ENCODE measurements at regions not wholly inside any gene's neighbourhood (a gene's known extent, or its start where the extent isn't known, plus 50 kb on each side); places are given as distances from the start of the nearest gene placed in this dataset.

DNA sequence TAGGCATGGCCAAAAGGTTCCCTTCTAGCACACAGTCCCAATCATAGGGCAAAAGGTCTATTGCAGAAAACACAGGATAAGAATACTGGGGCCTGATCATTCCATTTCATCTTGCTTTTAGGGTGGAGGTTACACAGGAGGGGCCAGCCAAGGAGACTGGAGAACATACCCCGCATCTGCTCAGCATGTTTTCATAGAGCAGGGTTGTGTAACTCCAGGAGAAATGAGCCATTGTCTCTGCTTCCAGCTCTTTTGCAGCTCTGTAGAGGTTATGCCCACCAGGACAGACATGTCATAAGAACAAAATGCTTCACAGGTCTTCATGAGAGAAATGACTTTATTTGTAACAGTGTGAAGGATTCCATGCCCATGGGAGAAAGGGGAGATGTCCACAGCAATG lies 742.8 kb downstream of the DACH1 start:
- no peak for DNase-seq (ENCODE audit: low read depth in 2 of 2)
- TF ChIP-seq, protein P1, sequence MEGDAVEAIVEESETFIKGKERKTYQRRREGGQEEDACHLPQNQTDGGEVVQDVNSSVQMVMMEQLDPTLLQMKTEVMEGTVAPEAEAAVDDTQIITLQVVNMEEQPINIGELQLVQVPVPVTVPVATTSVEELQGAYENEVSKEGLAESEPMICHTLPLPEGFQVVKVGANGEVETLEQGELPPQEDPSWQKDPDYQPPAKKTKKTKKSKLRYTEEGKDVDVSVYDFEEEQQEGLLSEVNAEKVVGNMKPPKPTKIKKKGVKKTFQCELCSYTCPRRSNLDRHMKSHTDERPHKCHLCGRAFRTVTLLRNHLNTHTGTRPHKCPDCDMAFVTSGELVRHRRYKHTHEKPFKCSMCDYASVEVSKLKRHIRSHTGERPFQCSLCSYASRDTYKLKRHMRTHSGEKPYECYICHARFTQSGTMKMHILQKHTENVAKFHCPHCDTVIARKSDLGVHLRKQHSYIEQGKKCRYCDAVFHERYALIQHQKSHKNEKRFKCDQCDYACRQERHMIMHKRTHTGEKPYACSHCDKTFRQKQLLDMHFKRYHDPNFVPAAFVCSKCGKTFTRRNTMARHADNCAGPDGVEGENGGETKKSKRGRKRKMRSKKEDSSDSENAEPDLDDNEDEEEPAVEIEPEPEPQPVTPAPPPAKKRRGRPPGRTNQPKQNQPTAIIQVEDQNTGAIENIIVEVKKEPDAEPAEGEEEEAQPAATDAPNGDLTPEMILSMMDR (IDR thresholded peaks at IDR 0.05; ENCODE audit: low read depth, low read length), result no peak
- H3K4me3 ChIP-seq (replicated peaks in 1 of 2; ENCODE audit: low read depth in 2 of 2, low read length in 2 of 2), result no peak overlapping the region

DNA sequence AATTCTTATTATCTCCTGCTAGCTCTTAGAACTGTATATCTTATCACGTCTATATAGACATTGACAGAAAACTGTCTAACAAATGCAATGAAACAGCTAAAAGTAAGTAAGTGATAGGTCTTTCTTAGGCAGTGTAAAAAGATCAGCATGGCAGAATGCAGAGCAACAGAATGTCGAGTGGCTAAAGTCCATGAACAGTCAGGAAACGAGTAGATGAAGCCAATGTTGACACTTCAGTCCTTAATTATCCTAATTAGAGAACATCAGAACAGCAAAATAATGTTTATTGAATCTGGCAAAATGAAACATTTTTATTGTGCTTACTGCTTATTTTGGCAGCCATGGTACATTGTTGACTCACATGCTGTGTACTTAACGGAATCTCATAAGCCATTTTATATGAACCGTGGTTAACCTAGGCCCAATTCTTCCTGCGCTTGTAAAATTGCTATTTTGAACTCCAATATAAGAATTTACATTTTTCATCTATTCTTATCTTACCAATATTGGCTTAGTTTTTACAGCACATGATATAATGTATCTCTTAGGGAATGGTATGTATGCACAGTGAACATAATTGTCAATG lies 748.1 kb downstream of the DACH1 start:
- TF ChIP-seq, protein P1 (IDR thresholded peaks at IDR 0.05; ENCODE audit: low read depth, low read length), result no peak
- DNase-seq (ENCODE audit: low read depth in 2 of 2), result no peak

DNA sequence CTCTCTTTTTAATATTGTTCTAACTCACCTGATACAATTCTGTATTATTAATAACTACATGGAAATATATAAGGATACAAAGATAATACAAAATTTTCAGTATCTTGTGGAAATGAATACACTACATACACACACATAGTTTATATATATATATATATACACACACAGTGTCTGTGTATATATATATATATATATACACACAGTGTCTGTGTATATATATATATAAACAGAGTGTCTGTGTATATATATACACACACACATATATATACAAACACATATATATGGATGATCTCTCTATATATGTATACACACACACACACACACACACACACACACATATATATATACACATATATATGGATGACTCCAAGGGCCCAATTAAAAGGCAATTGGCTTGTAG lies 749.1 kb downstream of the DACH1 start:
- no peak overlapping the region for H3K4me3 ChIP-seq (replicated peaks in 1 of 2; ENCODE audit: low read depth in 2 of 2, low read length in 2 of 2)
- no peak for DNase-seq (ENCODE audit: low read depth in 2 of 2)
- TF ChIP-seq, protein P1 (IDR thresholded peaks at IDR 0.05; ENCODE audit: low read depth, low read length), result no peak

More for the DNA sequence above, 748.1 kb downstream of the DACH1 start:
- H3K4me3 ChIP-seq (replicated peaks in 1 of 2; ENCODE audit: low read depth in 2 of 2, low read length in 2 of 2), result no peak overlapping the region

DNA sequence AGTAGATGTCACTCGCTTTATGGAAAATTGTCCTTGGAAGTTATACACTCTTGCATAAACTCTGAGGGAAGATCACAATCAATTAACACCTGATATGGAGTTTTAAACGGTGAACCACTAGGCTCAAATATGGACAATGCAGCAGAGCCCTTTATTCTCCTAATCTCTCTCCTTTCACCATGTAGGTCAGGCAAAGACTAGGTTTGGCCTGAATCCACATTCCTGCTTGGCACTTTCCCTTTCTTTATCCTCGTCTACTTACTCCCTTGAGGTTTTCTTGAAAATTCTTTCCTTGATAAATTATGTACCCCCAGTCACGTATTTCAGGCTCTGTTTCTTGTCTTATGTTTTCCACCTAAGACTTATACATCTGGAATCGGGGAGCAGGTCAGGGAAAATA lies 751.7 kb downstream of the DACH1 start:
- no peak for DNase-seq (ENCODE audit: low read depth in 2 of 2)
- H3K4me3 ChIP-seq (replicated peaks in 1 of 2; ENCODE audit: low read depth in 2 of 2, low read length in 2 of 2), result no peak overlapping the region
- TF ChIP-seq, protein P1 (IDR thresholded peaks at IDR 0.05; ENCODE audit: low read depth, low read length), result no peak

DNA sequence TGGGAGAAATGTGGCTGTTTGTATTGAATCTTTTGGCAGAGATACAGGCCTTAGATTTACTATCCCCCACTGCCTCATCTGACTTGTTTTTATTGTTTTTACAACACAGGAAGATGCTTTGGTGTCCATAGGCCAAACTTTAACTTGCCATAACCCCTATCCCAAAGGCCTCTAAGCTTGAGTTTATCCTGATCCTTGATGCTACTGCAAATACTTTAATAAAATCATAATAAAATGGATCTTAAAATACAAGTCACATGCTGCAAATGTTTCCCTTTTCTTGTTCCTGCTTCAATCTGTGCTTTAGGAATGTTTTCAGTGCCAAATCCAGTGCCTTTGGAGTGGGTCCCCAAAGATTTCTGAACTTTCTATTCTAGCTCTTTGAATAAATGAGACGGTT lies 770.6 kb downstream of the DACH1 start:
- H3K4me3 ChIP-seq (replicated peaks in 1 of 2; ENCODE audit: low read depth in 2 of 2, low read length in 2 of 2), result no peak overlapping the region
- TF ChIP-seq, protein P1 (IDR thresholded peaks at IDR 0.05; ENCODE audit: low read depth, low read length), result no peak
- DNase-seq (ENCODE audit: low read depth in 2 of 2), result no peak

DNA sequence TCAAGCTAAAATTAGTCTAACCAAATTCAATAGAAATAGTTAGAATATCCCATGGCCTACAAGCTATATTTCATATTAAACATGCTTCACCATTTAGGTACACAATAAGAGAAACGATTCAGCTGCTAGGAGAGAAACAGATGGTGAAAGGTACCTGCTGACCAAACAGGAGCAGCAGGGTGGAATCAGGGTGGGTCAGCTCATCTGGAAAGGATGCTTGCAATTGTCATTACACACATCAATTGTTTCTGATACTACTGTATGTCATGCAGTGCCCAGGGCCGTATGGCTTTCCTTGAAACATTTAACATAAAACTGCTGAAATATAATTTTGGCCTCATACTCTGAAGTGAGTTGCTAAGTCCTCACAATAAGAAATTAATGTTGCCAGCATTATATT lies 776.0 kb downstream of the DACH1 start:
- TF ChIP-seq, protein P1 (IDR thresholded peaks at IDR 0.05; ENCODE audit: low read depth, low read length), result no peak
- no peak for DNase-seq (ENCODE audit: low read depth in 2 of 2)
- H3K4me3 ChIP-seq (replicated peaks in 1 of 2; ENCODE audit: low read depth in 2 of 2, low read length in 2 of 2), result no peak overlapping the region

DNA sequence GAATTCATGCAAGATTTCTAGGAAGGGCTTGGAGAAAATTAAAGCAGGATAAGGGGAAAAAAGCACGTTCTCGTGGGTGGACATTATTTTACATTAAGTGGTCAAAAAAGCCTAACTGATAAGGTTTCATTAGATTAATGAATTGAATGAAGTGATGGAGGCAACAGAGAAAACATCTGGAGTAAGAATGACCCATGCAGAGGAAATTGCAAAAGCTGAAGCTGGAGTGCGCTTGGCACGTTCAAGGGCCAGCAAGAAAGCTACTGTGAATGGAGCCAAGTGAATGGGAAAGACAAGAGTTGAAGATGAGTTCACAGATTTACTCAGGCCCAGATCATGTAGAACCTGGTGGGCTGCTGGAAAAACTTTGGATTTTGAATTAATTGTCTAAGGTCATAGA lies 777.9 kb downstream of the DACH1 start:
- TF ChIP-seq, protein P1 (IDR thresholded peaks at IDR 0.05; ENCODE audit: low read depth, low read length), result no peak
- H3K4me3 ChIP-seq (replicated peaks in 1 of 2; ENCODE audit: low read depth in 2 of 2, low read length in 2 of 2), result no peak overlapping the region
- no peak for DNase-seq (ENCODE audit: low read depth in 2 of 2)
